ENCODE measurements at regions not wholly inside any gene's neighbourhood (a gene's known extent, or its start where the extent isn't known, plus 50 kb on each side); places are given as distances from the start of the nearest gene placed in this dataset.
"Not testable (repeated sequence)": the region's sequence is repeated elsewhere in the genome, so short reads cannot be mapped to it uniquely, and the experiment has no call there.

GRCh38 chr1:149213673-149214072 lies 110.3 kb upstream of the NBPF9 start:
- not testable (repeated sequence) for TF ChIP-seq PPARA (CRISPR knock-in tag; IDR thresholded peaks at IDR 0.05; ENCODE audit: borderline replicate concordance); ZFP30 (CRISPR knock-in tag; IDR thresholded peaks at IDR 0.05); CSDC2 (CRISPR knock-in tag; IDR thresholded peaks at IDR 0.05); RARB (CRISPR knock-in tag; IDR thresholded peaks at IDR 0.05); SNAI2 (CRISPR knock-in tag; IDR thresholded peaks at IDR 0.05); ZFP3 (CRISPR knock-in tag; IDR thresholded peaks at IDR 0.05); PATZ1 (CRISPR knock-in tag; IDR thresholded peaks at IDR 0.05; ENCODE audit: borderline replicate concordance); BACH2 (CRISPR knock-in tag; IDR thresholded peaks at IDR 0.05; ENCODE audit: borderline replicate concordance); TOX (CRISPR knock-in tag; IDR thresholded peaks at IDR 0.05; ENCODE audit: borderline replicate concordance); TCF4 (CRISPR knock-in tag; IDR thresholded peaks at IDR 0.05; ENCODE audit: borderline replicate concordance)
- TF ChIP-seq, protein P1, sequence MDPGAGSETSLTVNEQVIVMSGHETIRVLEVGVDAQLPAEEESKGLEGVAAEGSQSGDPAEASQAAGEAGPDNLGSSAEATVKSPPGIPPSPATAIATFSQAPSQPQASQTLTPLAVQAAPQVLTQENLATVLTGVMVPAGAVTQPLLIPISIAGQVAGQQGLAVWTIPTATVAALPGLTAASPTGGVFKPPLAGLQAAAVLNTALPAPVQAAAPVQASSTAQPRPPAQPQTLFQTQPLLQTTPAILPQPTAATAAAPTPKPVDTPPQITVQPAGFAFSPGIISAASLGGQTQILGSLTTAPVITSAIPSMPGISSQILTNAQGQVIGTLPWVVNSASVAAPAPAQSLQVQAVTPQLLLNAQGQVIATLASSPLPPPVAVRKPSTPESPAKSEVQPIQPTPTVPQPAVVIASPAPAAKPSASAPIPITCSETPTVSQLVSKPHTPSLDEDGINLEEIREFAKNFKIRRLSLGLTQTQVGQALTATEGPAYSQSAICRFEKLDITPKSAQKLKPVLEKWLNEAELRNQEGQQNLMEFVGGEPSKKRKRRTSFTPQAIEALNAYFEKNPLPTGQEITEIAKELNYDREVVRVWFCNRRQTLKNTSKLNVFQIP (CRISPR knock-in tag; IDR thresholded peaks at IDR 0.05; ENCODE audit: borderline replicate concordance, low read depth): not testable (repeated sequence)

All from SK-N-SH treated with all-trans-retinoic acid at 6 μM for 48 hours (cell line).